OCI-LY1 (cell line): ENCODE measurements at regions not wholly inside any gene's neighbourhood (a gene's known extent, or its start where the extent isn't known, plus 50 kb on each side); places are given as distances from the start of the nearest gene placed in this dataset.

Source experiments
- H2AFZ ChIP-seq: fragments of 200-600 bp; sonication (generic), shearing (Covaris generic); 2 replicates; pipeline ENCODE4 v1.6.0; 2014; ENCODE audit warnings: antibody characterized with exemption, mild to moderate bottlenecking, low read length
- H3F3A ChIP-seq: fragments of 200-600 bp; sonication (generic), shearing (Covaris generic); 2 replicates; pipeline ENCODE4 v1.6.0; 2014; ENCODE audit warnings: mild to moderate bottlenecking, antibody characterized with exemption, low read length, moderate library complexity; ENCODE audit not compliant: insufficient read depth
- H3K27ac ChIP-seq: fragments of 200-600 bp; sonication (generic); 2 replicates; pipeline ENCODE4 v1.5.1; 2014; ENCODE audit warnings: low read length, mixed run types, mild to moderate bottlenecking, low read depth; ENCODE audit not compliant: poor library complexity, severe bottlenecking
- H3K27me3 ChIP-seq: fragments of 200-600 bp; sonication (generic); 2 replicates; pipeline ENCODE4 v1.6.0; 2014; ENCODE audit warnings: antibody characterized with exemption, mild to moderate bottlenecking, low read length, moderate library complexity; ENCODE audit not compliant: insufficient read depth
- H3K36me3 ChIP-seq: fragments of 200-600 bp; sonication (generic); 2 replicates; pipeline ENCODE4 v1.6.1; 2014; ENCODE audit warnings: mild to moderate bottlenecking, antibody characterized with exemption, low read length, moderate library complexity, mixed read lengths; ENCODE audit not compliant: insufficient read depth
- H3K4me1 ChIP-seq: fragments of 200-600 bp; sonication (generic); 2 replicates; pipeline ENCODE4 v1.5.1; 2014; ENCODE audit warnings: mild to moderate bottlenecking, low read length, moderate library complexity; ENCODE audit not compliant: insufficient read depth, severe bottlenecking
- H3K4me2 ChIP-seq: fragments of 200-600 bp; sonication (generic), shearing (Covaris generic); 2 replicates; pipeline ENCODE4 v1.6.1; 2014; ENCODE audit warnings: low read length
- H3K4me3 ChIP-seq: fragments of 200-600 bp; sonication (generic); 2 replicates; pipeline ENCODE4 v1.5.1; 2014; ENCODE audit warnings: low read length, low read depth, mild to moderate bottlenecking, mixed read lengths; ENCODE audit not compliant: poor library complexity, severe bottlenecking
- H3K79me2 ChIP-seq: fragments of 200-600 bp; shearing (Covaris generic); 2 replicates; pipeline ENCODE4 v1.6.1; 2016; ENCODE audit warnings: mixed run types, low read length, mixed read lengths; ENCODE audit not compliant: insufficient read depth
- H3K9ac ChIP-seq: fragments of 200-600 bp; sonication (generic), shearing (Covaris generic); 2 replicates; pipeline ENCODE4 v1.6.1; 2014; ENCODE audit warnings: mild to moderate bottlenecking, low read length, mixed read lengths
- H3K9me2 ChIP-seq: fragments of 200-600 bp; sonication (generic), shearing (Covaris generic); 2 replicates; pipeline ENCODE4 v1.6.1; 2014; ENCODE audit warnings: low read depth, mild to moderate bottlenecking, low read length, mixed read lengths
- H3K9me3 ChIP-seq: fragments of 200-600 bp; shearing (Covaris generic); 2 replicates; pipeline ENCODE4 v1.6.1; 2014; ENCODE audit warnings: low read length, mixed read lengths
- H4K20me1 ChIP-seq: fragments of 200-600 bp; sonication (generic), shearing (Covaris generic); 2 replicates; pipeline ENCODE4 v1.6.0; 2016; ENCODE audit warnings: mild to moderate bottlenecking, low read length; ENCODE audit not compliant: insufficient read depth
- EZH2 ChIP-seq: fragments of 200-600 bp; sonication (generic), shearing (Covaris generic); IDR thresholded peaks from 2 replicates; pipeline ENCODE4 v1.8.0; 2017; ENCODE audit warnings: borderline replicate concordance, mixed run types, mild to moderate bottlenecking, antibody characterized with exemption, low read length, moderate library complexity, mixed read lengths
- TF ChIP-seq, protein P1 (sequence below): fragments of 200-600 bp; sonication (generic), shearing (Covaris generic); IDR thresholded peaks from 2 replicates; pipeline ENCODE4 v1.5.1; 2017; ENCODE audit warnings: mild to moderate bottlenecking, antibody characterized with exemption, low read length, moderate library complexity, mixed read lengths

DNA sequence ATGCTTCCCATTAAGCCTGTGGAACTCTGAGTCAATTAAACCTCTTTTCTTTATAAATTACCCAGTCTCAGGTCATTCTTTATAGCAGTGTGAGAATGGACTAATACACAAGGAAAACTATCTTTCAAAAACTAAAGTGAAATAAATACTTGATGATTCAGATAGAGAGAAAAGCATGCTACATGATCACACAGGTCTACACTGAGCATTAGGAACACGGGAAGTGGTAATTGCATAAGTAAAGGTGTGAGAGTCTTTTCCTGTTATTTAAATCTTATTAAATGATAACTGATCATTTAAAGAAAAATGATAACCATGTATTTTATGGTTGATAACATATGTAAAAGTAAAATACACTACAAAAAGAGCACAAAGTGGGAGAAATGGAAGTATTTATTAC is 812.0 kb upstream of the RAB6C start:
- Histone ChIP-seq H3K9me2 (no peaks in the 10 kb centered on the region), H4K20me1 (no peaks in the 10 kb centered on the region), H3F3A (no peaks in the 10 kb centered on the region), H2AFZ (no peak overlapping the region), H3K79me2 (no peaks in the 10 kb centered on the region), H3K9ac (no peak overlapping the region), H3K4me3 (no peak overlapping the region), H3K4me2 (no peak overlapping the region), H3K4me1 (no peaks in the 10 kb centered on the region), H3K36me3 (no peaks in the 10 kb centered on the region), H3K27ac (no peak overlapping the region), H3K9me3 (no peaks in the 10 kb centered on the region), H3K27me3 (no peaks in the 10 kb centered on the region)
- TF ChIP-seq EZH2, result no peak
- TF ChIP-seq, protein P1, sequence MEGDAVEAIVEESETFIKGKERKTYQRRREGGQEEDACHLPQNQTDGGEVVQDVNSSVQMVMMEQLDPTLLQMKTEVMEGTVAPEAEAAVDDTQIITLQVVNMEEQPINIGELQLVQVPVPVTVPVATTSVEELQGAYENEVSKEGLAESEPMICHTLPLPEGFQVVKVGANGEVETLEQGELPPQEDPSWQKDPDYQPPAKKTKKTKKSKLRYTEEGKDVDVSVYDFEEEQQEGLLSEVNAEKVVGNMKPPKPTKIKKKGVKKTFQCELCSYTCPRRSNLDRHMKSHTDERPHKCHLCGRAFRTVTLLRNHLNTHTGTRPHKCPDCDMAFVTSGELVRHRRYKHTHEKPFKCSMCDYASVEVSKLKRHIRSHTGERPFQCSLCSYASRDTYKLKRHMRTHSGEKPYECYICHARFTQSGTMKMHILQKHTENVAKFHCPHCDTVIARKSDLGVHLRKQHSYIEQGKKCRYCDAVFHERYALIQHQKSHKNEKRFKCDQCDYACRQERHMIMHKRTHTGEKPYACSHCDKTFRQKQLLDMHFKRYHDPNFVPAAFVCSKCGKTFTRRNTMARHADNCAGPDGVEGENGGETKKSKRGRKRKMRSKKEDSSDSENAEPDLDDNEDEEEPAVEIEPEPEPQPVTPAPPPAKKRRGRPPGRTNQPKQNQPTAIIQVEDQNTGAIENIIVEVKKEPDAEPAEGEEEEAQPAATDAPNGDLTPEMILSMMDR, result no peak

DNA sequence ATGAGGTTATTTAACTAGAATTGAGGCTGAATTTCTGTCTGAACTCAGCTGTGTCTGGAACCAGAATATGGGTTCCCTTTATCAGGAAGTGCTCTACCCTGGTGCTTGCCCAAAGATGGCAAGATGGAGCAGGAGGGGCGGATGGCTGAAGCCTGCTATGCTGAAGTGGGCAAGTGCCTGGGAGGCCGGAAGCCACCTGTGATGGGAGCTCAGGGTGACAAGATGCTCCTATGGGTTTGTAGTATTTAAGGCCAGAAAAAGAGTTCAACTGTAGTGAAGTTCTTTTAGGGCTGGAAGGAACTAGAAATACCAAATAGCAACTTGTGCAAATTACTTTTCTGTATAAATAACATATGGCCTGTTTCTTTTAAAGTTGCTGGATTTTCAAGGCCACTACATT is 808.9 kb upstream of the RAB6C start:
- H3K4me3 ChIP-seq, result no peak overlapping the region
- H2AFZ ChIP-seq, result no peak overlapping the region
- no peak overlapping the region for H3K27ac ChIP-seq
- H4K20me1 ChIP-seq, result no peaks in the 10 kb centered on the region
- H3K4me1 ChIP-seq, result no peaks in the 10 kb centered on the region
- H3K79me2 ChIP-seq, result no peaks in the 10 kb centered on the region
- no peaks in the 10 kb centered on the region for H3K9me2 ChIP-seq
- no peaks in the 10 kb centered on the region for H3K36me3 ChIP-seq
- no peaks in the 10 kb centered on the region for H3K27me3 ChIP-seq
- H3K9ac ChIP-seq, result no peak overlapping the region
- H3F3A ChIP-seq, result no peaks in the 10 kb centered on the region
- no peaks in the 10 kb centered on the region for H3K9me3 ChIP-seq
- H3K4me2 ChIP-seq, result no peak overlapping the region
- TF ChIP-seq EZH2, result no peak
- TF ChIP-seq, protein P1, result no peak

DNA sequence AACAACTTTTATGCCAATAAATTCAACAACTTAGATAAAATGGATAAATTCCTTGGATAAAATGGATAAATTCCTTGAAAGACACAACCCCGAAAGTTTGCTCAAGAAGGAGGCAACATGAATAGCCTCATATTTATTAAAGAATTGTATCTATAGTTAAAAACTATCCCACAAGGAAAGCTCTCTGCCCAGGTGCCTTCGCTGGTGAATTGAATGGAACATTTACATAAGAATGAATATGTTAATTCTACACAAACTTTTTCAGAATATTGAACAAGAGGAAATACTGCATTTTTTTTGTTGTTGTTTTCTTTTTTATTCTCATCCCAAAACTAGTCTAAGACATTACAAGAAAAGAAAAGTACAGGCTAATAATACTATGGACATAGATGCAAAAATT is 805.3 kb upstream of the RAB6C start:
- Histone ChIP-seq H4K20me1 (no peaks in the 10 kb centered on the region), H3K79me2 (no peaks in the 10 kb centered on the region), H3F3A (no peaks in the 10 kb centered on the region), H3K27ac (no peak overlapping the region), H3K4me3 (no peak overlapping the region), H3K36me3 (no peaks in the 10 kb centered on the region), H3K4me1 (no peaks in the 10 kb centered on the region), H2AFZ (no peak overlapping the region; the same call in 1 of the 2 replicates), H3K27me3 (no peaks in the 10 kb centered on the region), H3K9me3 (no peaks in the 10 kb centered on the region), H3K9ac (no peak overlapping the region), H3K9me2 (no peaks in the 10 kb centered on the region), H3K4me2 (no peak overlapping the region)
- TF ChIP-seq EZH2, result no peak
- TF ChIP-seq, protein P1, result no peak
